ENCODE measurements at regions not wholly inside any gene's neighbourhood (a gene's known extent, or its start where the extent isn't known, plus 50 kb on each side); places are given as distances from the start of the nearest gene placed in this dataset.

GRCh38 chr17:79242873-79243602 lies 168.4 kb downstream of the ENGASE start:
- DNase-seq (ENCODE audit: low read depth, low spot score) = no peak
- H3K27ac ChIP-seq = no peak overlapping the region

GRCh38 chr17:79242393-79242792 lies 167.8 kb downstream of the ENGASE start:
- DNase-seq (ENCODE audit: low read depth, low spot score) = no peak
- H3K27ac ChIP-seq = no peak overlapping the region

GRCh38 chr17:79241616-79242015 lies 167.0 kb downstream of the ENGASE start:
- DNase-seq (ENCODE audit: low read depth, low spot score) = no peak
- no peak overlapping the region for H3K27ac ChIP-seq

- no peak for DNase-seq (ENCODE audit: low read depth, low spot score)
- no peak overlapping the region for H3K27ac ChIP-seq
Measured at GRCh38 chr17:79239205-79239604, 164.6 kb downstream of the ENGASE start.

- DNase-seq (ENCODE audit: low read depth, low spot score) = no peak
- no peak overlapping the region for H3K27ac ChIP-seq
Measured at GRCh38 chr17:79237448-79238053, 162.9 kb downstream of the ENGASE start.

- no peak overlapping the region for H3K27ac ChIP-seq
- no peak for DNase-seq (ENCODE audit: low read depth, low spot score)
Measured at GRCh38 chr17:79235808-79236207, 161.2 kb downstream of the ENGASE start.

GRCh38 chr17:79233916-79234551 lies 159.4 kb downstream of the ENGASE start:
- H3K27ac ChIP-seq = no peak overlapping the region
- DNase-seq (ENCODE audit: low read depth, low spot score) = no peak

- DNase-seq (ENCODE audit: low read depth, low spot score) = no peak
- H3K27ac ChIP-seq = no peak overlapping the region
Measured at GRCh38 chr17:79232957-79233356, 158.3 kb downstream of the ENGASE start.

GRCh38 chr17:79231766-79232287 lies 157.2 kb downstream of the ENGASE start:
- H3K27ac ChIP-seq = peak overlapping the region; percentile 54
- DNase-seq (ENCODE audit: low read depth, low spot score) = peak; percentile 24

GRCh38 chr17:79230576-79230975 lies 156.0 kb downstream of the ENGASE start:
- no peak overlapping the region for H3K27ac ChIP-seq
- DNase-seq (ENCODE audit: low read depth, low spot score) = no peak

GRCh38 chr17:79226037-79226436 lies 151.4 kb downstream of the ENGASE start:
- no peak for DNase-seq (ENCODE audit: low read depth, low spot score)
- H3K27ac ChIP-seq = no peak overlapping the region

- no peak for DNase-seq (ENCODE audit: low read depth, low spot score)
Measured at GRCh38 chr17:79224903-79225302, 150.3 kb downstream of the ENGASE start.

GRCh38 chr17:79224476-79224875 lies 149.9 kb downstream of the ENGASE start:
- H3K27ac ChIP-seq = no peak overlapping the region
- no peak for DNase-seq (ENCODE audit: low read depth, low spot score)

More at GRCh38 chr17:79224903-79225302, 150.3 kb downstream of the ENGASE start:
- H3K27ac ChIP-seq = no peak overlapping the region

GRCh38 chr17:79223953-79224352 lies 149.3 kb downstream of the ENGASE start:
- DNase-seq (ENCODE audit: low read depth, low spot score) = no peak
- no peak overlapping the region for H3K27ac ChIP-seq

- DNase-seq (ENCODE audit: low read depth, low spot score) = no peak
Measured at GRCh38 chr17:79223471-79223870, 148.8 kb downstream of the ENGASE start.

GRCh38 chr17:79221597-79221996 lies 147.0 kb downstream of the ENGASE start:
- DNase-seq (ENCODE audit: low read depth, low spot score) = no peak
- H3K27ac ChIP-seq = no peak overlapping the region

More at GRCh38 chr17:79223471-79223870, 148.8 kb downstream of the ENGASE start:
- no peak overlapping the region for H3K27ac ChIP-seq

- H3K27ac ChIP-seq = no peak overlapping the region
- DNase-seq (ENCODE audit: low read depth, low spot score) = no peak
Measured at GRCh38 chr17:79220713-79221291, 146.2 kb downstream of the ENGASE start.

GRCh38 chr17:79220201-79220712 lies 145.6 kb downstream of the ENGASE start:
- no peak for DNase-seq (ENCODE audit: low read depth, low spot score)
- no peak overlapping the region for H3K27ac ChIP-seq

- no peak overlapping the region for H3K27ac ChIP-seq
- DNase-seq (ENCODE audit: low read depth, low spot score) = no peak
Measured at GRCh38 chr17:79219208-79219935, 144.7 kb downstream of the ENGASE start.

GRCh38 chr17:79218825-79219200 lies 144.2 kb downstream of the ENGASE start:
- no peak overlapping the region for H3K27ac ChIP-seq
- DNase-seq (ENCODE audit: low read depth, low spot score) = no peak
